ENCODE measurements at regions not wholly inside any gene's neighbourhood (a gene's known extent, or its start where the extent isn't known, plus 50 kb on each side); places are given as distances from the start of the nearest gene placed in this dataset.
"Not testable (repeated sequence)": the region's sequence is repeated elsewhere in the genome, so short reads cannot be mapped to it uniquely, and the experiment has no call there.

DNA sequence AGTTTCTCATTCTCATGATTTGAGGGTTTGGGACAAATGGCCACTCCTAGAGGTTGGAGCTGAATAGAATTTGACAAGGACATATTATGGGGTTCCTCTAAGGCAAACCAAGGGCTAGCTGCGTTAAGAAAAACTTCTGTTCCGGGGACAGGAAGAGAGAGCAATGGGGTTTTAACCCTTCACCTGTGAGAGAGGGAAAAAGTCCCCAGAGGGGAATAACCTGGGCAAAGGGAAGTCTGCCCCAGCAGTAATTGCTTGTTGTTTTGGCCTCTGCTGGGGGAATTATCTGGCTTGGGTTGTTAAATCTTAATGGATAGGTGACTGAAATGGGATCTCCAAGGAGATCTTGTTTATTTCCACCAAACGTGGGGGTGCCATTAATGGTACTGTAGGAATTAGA, 110.1 kb upstream of the MOCS2 start:
- no peak for DNase-seq

DNA sequence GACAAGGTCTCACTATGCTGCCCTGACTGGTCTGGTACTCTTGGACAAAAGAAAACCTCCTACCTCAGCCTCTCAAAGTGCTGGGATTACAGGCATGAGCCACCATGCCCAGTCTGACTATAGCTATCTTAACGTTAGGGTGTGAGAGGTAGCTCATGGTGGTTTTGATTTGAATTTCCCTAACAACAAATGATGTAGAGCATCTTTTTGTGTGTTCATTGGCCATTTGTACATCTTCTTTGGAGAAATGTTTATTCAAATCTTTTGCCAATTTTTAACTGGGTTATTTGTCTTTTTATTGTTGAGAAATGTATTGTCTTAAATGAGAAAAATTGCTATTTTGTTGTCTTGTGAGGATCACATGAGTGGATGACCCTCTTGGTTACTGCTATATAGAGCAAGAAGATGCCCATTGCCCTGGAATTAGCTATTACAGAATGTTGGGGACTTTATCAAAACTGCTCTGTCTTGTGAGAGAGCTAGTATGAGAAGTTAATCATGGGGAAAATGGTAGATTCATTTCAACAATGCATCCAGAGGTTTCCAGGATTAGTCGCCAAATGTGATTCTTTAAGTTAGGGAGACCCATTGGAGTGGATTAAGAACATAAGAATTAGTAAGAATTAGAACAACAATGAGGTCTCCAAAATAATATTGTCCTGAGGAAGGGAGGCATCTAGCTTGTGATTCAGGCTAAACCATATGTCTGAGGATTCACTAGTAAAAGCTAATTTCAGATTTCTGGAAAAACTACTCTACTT, 124.3 kb upstream of the MOCS2 start:
- no peak for DNase-seq

DNA sequence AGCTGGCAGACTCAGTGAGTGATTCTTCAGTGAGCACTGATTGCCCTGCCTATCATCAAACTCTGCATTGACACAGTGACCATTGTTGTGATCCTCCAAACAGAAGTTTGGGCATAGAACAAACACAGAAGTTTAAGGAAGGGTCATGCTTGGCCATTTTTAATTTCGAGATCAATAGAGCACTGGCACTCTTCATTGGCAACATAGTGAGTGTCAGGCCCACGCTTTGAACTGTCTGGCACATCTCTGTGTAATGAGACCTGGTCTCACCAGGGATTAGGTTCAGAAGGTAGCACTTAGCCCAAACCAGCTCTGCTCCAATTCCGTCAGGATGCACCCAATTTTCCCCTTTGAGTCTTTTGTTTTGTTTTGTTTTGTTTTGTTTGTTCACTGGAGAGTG, 127.1 kb upstream of the MOCS2 start:
- no peak for DNase-seq

DNA sequence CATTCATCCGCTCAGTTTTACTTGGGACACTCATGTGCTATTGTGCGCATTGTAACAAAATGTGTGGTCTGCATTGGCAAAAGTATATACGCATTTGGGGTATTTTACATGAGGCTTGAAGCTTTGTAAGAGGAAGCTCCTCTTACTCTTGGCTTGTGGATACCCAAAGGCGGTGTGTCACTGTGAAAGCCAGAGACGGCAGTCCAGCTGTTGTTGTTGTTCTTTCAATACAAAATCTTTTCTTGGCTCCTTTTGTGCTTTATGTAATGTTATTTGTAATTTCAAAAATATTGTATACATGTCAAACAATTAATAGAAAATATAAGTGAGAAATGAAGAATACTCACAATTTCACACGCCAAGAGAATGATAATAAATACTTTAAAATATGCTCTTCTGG, 128.3 kb upstream of the MOCS2 start:
- no peak for DNase-seq

DNA sequence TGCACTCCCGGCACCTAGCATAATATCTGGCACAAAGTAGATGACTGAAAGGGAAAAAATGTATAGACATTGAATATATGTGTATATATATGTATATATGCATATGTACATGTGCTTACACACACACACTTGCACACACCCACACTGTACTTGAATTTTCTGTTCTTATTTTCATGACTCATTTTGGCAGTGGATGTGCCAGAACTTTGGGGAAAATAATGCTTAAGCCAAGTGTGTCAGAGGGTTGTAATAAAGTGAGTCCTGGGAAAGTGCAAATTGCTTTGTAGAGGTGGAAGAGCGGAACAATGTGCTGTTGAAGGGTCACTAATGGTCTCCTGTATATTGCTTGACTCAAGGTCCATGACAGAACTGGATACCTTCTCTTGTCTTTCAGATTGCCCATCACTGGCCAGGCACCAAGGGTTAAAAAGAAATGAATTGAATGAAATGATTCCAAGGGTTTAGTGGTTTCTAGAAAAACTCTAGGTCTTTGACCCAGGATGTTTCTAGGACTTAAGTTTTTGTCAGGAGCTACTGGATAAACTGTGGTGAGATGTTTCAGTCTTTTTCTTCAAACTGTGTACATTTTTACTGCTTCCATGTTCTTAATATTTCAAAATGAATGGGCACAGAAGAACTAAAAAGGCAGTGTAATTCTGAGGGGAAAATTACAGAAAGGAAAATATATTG, 129.9 kb upstream of the MOCS2 start:
- no peak for DNase-seq

DNA sequence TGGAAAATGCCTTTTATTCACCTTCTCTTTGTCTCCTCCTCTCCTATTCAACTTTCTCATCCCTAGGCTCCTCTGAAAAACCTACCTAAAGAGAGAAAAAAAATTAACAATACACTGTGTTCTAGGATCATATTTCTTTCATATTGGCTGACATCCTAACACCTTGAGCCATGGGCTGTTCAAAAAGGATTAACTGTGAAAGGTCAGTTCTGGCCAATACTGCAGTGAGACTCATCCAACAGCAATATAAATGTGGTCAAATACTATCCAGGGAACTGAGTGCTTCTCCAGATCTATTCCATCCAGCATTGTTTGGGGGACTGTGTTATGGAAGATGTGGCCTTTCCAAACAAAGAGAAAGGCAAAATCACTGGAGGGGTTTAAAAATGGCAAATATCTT, 131.1 kb upstream of the MOCS2 start:
- DNase-seq, result no peak

DNA sequence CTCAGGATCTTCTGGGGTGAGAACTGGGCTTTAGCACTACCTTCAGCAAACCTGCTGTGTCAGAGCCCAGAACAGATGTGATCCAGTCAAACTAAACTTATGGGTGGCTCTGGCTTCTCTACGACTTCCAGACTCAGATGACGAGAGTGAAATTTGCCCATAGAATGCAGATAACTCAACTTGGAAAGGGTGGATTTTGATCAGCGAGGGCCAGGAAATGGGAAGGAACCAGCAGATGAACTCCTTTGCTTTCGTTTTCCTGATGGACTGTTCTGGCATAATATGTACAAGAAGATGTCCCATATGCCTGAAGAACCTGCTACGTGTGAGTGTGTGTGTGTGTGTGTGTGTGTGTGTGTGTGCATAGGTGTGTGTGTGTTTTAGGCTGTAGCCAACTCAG, 132.0 kb upstream of the MOCS2 start:
- DNase-seq, result no peak

DNA sequence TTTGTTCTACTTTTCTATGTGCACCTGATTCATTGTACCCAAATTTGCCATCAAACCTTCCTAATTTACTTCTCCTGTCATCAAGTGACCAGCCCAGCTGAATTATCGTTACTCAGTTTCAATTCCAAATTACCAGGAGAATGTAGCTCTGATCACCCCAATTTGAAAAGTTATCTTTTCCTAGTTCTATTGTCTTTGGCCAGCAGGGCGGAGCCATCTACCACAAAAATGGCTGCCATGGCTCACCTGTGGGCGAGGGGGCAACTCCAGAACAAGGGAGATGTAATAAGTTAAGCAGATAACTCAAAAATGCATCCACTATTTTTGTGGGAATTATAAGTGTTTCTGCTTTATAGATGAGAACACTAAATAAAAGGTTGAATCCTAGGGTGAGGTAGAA, 133.8 kb upstream of the MOCS2 start:
- no peak for DNase-seq

DNA sequence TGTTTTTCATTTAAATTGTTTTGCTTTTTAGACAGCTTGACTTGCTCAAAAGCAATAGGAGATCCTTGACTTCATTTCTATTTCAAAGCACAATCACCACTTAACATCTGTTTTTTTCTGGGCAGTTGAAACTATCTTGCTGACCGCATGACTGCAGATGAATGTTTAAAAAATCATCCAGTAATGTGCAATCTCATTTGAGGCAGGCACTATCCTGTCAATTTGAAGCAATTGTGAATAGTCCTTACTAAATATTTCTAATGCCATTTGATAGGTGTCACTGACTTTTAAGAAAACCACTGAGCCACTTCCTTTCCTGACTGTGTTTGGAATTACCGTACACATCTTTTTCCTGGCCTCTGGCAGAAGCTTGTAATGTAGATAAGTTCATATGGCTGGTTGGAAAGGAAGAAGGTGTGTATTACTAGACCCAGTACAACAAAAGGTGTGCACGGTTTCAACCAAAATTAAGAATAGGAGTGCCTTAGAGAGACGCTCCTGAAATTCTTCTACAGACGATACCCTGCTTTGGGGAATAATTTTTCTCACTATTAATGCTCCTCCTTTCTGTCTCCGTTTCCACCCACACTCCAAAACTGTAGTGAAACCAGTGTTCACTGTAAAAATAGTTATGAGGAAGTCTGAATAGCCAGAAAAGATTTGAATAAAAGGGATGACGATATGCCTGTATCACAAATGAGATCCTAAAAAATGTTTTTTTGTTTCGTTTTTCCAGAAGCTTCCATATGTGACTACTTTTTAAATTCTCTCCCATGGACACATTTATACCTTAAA, 136.7 kb upstream of the MOCS2 start:
- DNase-seq, result no peak

DNA sequence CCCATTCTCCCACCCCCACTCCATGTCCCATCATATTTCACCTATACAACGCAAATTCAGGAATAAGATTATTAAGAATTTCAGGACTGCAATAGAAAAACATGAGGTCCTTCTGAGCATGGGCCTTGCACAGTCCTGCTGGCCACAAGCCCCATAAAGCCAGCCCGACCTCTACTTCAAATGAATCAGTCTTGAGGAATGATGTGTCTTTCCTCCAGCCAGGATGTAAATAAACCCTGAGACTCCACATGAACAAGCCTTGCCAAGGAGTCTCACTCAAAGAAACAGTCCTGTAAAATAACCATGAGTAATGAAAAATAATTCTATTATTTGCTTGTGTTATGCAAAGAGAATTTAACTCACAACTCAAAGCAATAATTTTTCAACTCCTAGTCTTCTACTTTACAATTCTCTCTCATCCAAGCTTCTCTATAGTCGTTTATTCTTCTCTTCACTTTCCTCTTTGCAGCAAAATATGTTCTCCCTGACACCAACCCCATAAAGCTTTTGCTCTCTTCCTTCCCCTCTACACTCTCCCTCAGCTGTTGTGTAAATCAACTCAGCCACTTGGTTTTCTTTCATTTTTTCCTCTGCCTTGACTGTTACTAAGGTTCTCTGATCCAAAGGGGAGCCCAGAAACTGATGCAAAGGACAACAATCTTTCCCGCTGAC, 140.1 kb upstream of the MOCS2 start:
- DNase-seq, result no peak

DNA sequence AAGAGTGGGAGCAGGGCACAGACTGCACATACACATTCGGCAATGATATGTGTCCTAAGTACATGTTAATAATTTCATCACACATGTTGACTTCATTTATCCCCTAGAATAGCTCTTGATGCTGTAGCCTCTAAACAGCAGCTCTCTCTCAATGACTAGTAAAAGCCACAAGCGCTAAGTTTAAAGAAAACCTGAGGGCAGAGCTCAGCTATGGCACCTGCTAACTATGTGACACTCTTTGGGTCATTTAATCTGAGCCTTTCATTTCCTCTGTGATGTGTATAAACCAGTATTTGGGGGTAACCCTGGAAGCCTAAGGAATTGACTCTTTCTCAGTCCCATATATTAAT, 140.6 kb upstream of the MOCS2 start:
- no peak for DNase-seq

DNA sequence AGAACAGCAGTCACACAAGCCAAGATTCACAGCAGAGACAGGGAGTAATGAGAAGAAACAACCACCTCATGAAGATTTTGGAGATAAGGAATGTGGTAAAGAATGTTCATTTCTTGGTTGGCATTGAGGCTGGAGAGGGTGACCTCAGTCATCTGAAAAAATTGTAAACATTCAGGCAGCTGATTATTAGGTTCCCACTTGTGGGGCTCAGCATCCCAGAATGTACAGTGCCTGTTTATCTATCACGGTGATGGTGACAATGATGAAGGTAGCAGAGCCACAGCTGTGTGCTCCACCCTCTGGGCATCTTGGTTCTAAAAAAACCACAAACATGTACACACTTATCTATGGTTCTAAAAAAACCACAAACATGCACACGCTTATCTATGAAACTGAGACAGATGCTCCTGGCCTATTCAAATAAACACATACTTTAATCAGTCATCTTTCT, 143.9 kb upstream of the MOCS2 start:
- DNase-seq, result no peak

DNA sequence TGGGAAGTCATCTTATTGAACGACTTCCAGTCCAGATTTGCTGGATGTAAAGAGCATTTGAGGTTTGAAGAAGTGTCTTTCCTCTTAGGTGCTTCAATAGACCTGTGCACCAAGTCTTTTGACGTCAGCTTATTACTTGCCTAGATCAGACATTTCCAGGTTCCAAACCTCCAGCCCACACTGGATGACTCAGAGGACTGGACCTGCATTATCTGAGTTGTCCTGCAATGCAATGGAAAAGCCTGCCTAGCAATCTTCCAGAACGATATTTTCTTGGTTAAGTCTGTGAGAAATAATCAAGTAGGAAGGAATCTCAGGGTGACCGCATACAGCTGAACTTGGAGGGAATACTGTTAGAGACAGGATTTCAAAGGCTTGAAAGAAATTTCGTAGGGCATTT, 147.2 kb upstream of the MOCS2 start:
- no peak for DNase-seq

DNA sequence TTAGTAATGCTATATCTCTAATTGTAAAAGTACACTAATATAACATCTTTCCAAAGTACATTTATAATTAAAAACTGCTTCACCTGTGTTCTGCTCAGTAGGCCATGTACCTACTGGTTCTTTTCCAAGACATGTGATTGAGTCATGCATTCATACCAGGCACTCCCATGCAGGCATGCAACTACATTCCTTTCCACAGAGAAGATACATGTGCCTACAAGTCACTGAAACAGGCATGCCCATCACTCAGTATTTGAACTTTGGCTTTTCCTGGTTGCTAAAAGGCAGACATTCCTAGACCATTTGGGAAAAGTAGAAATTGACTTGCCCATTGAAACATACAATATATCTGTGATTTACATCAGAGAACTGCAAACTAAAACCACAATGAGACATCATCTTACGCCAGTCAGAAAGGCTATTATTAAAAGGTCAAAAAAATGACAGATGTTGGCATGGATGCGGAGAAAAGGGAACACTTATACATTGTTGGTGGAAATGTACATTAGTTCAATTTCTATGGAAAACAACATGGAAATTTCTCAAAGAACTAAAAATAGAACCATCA, 148.3 kb upstream of the MOCS2 start:
- DNase-seq, result no peak

DNA sequence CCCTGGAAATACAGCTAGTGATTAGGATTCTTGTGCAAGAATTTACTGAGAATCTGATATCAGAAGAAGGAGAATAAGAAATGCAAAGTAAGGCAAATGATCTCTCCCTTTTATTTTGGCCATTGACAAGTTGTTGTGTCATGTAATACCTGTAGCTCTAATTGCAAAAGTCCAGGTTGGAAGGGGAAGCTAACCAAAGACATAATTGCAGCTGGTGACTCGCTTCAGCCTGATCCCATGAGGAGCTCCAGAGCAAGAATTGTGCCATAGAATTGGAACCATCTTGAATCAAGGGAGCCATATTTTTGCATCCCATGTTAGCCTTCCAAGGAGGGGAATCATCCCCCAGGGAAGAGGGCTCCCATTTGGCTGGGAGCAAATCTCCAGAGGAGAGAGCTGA, 149.6 kb upstream of the MOCS2 start:
- DNase-seq, result no peak

DNA sequence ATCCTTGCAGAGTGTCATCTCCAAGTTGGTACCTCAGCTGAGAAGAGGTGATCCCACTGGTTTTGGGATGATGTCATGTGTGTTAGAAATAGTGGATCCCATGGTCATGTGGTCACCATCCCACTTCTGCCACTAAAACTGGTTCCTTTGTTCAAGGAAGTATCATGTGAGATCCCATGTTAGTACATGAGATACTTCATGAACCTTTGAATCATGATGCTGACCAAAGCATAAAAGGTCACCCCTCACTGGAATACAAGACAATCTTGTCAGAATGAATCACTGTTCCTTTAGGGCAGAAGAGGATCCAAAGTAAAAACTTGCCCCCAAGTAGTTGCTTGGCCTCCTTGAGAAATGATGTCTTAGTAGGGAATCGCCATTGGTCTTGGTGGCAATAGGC, 150.9 kb upstream of the MOCS2 start:
- DNase-seq, result no peak

DNA sequence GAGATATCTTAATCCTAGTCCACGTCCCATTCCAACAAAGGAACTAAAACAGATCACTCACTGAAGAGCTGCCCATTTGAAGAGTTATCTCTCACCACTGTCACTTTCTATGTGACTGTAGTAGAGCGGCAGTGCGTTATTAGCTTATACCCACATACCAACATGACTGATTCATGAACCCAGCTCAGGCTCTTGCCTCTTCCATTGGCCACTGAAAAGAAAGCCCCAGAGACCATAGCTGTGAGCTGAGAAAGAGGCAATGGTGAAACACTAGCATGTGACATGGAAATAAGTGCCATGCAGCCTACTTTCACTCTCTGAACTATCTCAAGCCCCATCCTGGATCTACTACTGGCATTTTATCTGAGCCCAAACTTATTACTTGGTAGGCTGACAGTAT, 151.7 kb upstream of the MOCS2 start:
- no peak for DNase-seq

DNA sequence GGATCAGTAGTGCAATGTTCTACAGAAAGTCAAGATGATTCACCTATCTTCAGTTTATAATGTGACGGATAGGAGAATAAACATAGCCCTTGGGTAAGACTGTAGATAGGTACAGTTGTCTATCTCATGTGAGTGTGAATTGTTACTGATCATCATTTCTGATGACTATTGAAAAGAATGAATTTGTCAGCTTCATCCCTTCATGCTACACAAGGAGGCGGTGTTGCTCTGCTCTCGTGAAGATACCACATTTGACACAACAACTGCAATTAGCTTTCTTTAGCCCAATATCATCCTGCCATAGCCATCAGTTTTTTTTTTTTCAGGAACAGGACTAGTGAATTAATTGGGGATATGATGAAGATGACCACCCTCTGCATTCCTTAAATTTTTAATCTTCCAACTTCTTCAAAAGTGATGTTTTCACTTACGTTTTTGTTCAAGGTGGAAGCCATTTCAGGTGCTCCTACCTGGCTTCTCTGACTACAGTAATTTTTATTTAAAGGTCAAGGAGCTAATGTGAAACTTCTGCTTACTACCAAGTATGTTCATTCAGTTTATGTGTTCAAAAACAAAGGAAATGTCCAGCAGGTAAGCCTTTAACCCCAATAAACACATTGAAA, 152.9 kb upstream of the MOCS2 start:
- DNase-seq, result no peak

DNA sequence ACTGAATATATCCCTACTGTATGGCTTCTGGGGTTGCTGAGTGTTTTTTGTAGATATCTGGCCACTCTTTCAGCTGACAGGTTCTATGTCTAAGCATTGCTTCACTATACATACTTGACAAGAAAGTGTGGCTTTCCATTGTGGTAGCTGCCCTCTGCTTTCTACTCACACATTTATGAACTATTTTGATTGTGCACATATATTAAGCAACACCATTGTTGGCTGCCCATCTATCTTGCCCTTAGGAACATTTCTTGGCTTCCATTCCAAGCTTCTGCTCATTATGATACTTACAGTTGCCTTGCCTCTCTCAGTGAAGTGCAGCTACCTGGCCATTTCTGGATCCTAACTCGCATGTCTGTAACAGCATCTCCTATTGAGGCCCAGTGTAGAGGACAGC, 153.6 kb upstream of the MOCS2 start:
- DNase-seq, result no peak

DNA sequence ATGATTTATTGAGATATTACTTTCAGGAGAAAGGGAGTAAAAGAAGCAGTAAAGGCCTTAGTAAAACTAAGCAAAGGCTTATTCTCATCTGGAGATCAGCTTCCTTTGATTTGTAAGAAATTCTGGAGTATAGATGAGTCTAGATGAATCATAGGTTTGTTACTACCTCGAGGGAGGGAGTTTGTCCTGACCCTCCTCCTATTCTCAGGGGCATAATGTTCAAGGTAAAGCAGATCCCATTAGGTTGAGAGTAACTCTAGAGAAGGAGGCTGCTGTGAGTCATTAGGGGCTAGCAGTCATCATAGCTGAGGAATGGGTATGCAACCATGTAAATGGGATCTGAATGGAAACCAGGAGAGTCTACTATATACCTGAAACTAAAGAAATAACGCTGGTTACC, 155.5 kb upstream of the MOCS2 start:
- no peak for DNase-seq

DNA sequence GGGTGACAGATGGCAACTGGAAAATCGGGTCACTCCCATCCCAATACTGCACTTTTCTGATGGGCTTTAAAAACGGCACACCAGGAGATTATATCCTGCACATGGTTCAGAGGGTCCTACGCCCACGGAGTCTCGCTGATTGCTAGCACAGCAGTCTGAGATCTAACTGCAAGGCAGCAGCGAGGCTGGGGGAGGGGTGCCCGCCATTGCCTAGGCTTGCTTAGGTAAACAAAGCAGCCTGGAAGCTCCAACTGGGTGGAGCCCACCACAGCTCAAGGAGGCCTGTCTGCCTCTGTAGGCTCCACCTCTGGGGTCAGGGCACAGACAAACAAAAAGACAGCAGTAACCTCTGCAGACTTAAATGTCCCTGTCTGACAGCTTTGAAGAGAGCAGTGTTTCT, 158.7 kb upstream of the MOCS2 start:
- not testable (repeated sequence) for DNase-seq

DNA sequence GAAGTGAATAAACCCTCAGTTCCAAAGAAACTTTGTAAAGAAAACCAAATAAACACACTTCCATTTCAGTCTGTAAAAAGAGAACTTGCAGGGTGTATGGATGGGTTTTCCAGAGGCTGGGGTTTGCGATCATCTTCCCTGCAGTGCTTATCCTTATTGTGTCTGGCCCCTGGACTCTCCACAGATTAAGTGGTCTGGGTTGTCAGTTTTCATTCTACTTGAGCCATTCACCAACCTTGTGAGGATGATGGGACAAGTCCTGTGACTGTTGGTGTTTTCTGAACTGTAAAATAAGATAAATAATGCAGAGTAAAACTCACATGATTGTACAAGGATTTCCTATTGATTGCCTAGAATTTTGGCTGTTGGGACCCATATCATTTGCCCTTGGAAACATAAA, 166.1 kb upstream of the MOCS2 start:
- no peak for DNase-seq

DNA sequence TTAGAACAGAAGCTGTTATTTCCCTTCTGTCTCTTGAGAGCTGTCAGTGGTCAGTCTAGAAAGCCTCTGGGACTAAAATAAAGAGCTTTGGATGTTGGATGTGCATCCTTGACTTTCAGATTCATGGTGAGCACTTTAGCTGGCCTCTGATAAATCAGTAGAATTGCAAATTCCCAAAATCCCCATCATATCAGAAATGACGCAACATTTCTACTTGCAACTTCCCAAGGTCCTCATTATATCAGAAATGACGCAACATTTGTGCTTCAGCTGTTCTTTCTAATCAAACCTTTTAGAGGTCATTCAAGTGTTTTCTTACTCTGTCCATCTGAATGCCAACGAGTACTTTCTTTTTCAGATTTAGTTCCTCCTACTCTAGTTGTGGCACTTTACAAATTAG, 167.3 kb upstream of the MOCS2 start:
- no peak for DNase-seq

All from NCI-H2171 treated with DMSO at 0.1 percent for 48 hours (cell line).